ENCODE measurements at regions not wholly inside any gene's neighbourhood (a gene's known extent, or its start where the extent isn't known, plus 50 kb on each side); places are given as distances from the start of the nearest gene placed in this dataset.
A peak's percentile ranks its signal among the peaks of the same experiment; 100 is the strongest.

- TF ChIP-seq CTCF (IDR thresholded peaks at IDR 0.05; ENCODE audit: insufficient read depth, low read depth, low read length) (no peak), EZH2 (IDR thresholded peaks at IDR 0.05; ENCODE audit: insufficient read depth, low read length) (no peak)
- Mint-ChIP-seq H3K9me3 (ENCODE audit: unreplicated experiment) (peaks cover 3% of the 10 kb centered on the region), H3K27ac (ENCODE audit: unreplicated experiment) (no peak overlapping the region), H3K27me3 (ENCODE audit: low read depth, unreplicated experiment) (no peaks in the 10 kb centered on the region), H3K4me3 (ENCODE audit: unreplicated experiment) (no peak overlapping the region), H3K4me1 (ENCODE audit: low read depth, unreplicated experiment) (peaks cover 4% of the 10 kb centered on the region), H3K36me3 (ENCODE audit: low read depth, unreplicated experiment) (no peaks in the 10 kb centered on the region)
- no peak overlapping the region for H3K9ac ChIP-seq (ENCODE audit: low read length)
- H3K36me3 ChIP-seq (ENCODE audit: insufficient read depth, low read length): no peaks in the 10 kb centered on the region
- no peak for DNase-seq (ENCODE audit: low read depth)
- no peaks in the 10 kb centered on the region for H3K27me3 ChIP-seq (ENCODE audit: insufficient read depth, low read length)
- H4K20me1 ChIP-seq (ENCODE audit: insufficient read depth, low read length): no peaks in the 10 kb centered on the region
- no peak overlapping the region for H3K4me2 ChIP-seq (ENCODE audit: low read length)
- H3K79me2 ChIP-seq (ENCODE audit: insufficient read depth, low read length): no peaks in the 10 kb centered on the region
- H3K4me1 ChIP-seq (ENCODE audit: insufficient read depth, low read length): no peaks in the 10 kb centered on the region
- no peaks in the 10 kb centered on the region for H3K9me3 ChIP-seq (ENCODE audit: insufficient read depth, low read depth, low read length)
- no peak overlapping the region for H3K27ac ChIP-seq (ENCODE audit: low read depth, low read length)
- no peak for FAIRE-seq
- H2AFZ ChIP-seq (ENCODE audit: low read depth, low read length): no peak overlapping the region
- no peak overlapping the region for H3K4me3 ChIP-seq (ENCODE audit: insufficient read depth, low read depth, low read length)
Measured at GRCh38 chr1:108082738-108083562, 117.2 kb downstream of the SLC25A24 start.

DNA sequence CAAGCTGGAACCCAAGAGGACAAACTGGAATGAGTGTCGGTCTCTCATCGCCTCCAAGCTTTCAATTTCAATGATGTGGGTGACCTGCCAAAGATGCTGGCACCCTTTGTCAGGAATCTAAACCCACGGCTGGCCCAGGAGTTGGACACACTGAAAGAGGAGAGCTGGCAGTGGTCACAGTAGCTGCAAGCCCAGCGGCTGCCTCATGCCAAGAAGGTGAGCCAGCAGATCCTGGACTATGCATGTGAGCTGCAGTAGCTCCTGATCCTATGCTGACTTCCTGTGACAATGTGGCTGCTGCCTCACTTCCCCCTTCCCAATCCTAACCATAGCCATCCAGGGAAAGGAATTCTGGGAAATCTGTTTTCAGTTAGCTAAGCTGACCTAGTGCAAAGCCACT lies 117.0 kb upstream of the VAV3 start:
- no peak for FAIRE-seq
- H2AFZ ChIP-seq (ENCODE audit: low read depth, low read length): peak overlapping the region; percentile 24

DNA sequence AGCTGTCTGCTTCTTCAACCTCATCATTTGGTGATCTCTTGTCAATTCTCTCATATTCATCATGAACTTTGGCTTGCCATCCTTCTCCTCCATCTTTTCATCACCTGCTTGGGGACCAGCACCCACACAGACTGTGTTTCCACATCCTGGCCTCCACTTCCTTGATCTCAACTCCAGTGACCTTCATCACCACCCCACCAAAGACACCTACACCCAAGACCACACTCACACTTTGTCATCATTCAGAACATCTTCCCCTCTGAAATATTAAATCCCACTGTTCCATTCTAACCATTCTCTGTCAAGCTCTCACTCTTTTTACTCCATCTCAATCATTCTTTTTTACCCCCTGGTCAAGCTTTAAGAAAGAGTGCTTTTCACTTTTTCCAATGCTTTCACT lies 115.5 kb upstream of the VAV3 start:
- no peak for FAIRE-seq
- DNase-seq (ENCODE audit: low read depth): no peak
- no peaks in the 10 kb centered on the region for H4K20me1 ChIP-seq (ENCODE audit: insufficient read depth, low read length)
- no peaks in the 10 kb centered on the region for H3K27me3 Mint-ChIP-seq (ENCODE audit: low read depth, unreplicated experiment)
- H3K27ac Mint-ChIP-seq (ENCODE audit: unreplicated experiment): no peak overlapping the region
- H3K4me1 ChIP-seq (ENCODE audit: insufficient read depth, low read length): no peaks in the 10 kb centered on the region
- no peaks in the 10 kb centered on the region for H3K36me3 Mint-ChIP-seq (ENCODE audit: low read depth, unreplicated experiment)
- TF ChIP-seq CTCF (IDR thresholded peaks at IDR 0.05; ENCODE audit: insufficient read depth, low read depth, low read length) (no peak), EZH2 (IDR thresholded peaks at IDR 0.05; ENCODE audit: insufficient read depth, low read length) (no peak)
- H3K9me3 Mint-ChIP-seq (ENCODE audit: unreplicated experiment): no peaks in the 10 kb centered on the region
- no peaks in the 10 kb centered on the region for H3K9me3 ChIP-seq (ENCODE audit: insufficient read depth, low read depth, low read length)
- H3K79me2 ChIP-seq (ENCODE audit: insufficient read depth, low read length): no peaks in the 10 kb centered on the region
- H3K27ac ChIP-seq (ENCODE audit: low read depth, low read length): no peak overlapping the region
- H3K9ac ChIP-seq (ENCODE audit: low read length): no peak overlapping the region
- no peak overlapping the region for H2AFZ ChIP-seq (ENCODE audit: low read depth, low read length)
- no peak overlapping the region for H3K4me3 Mint-ChIP-seq (ENCODE audit: unreplicated experiment)
- H3K27me3 ChIP-seq (ENCODE audit: insufficient read depth, low read length): no peaks in the 10 kb centered on the region
- no peak overlapping the region for H3K4me3 ChIP-seq (ENCODE audit: insufficient read depth, low read depth, low read length)
- no peaks in the 10 kb centered on the region for H3K36me3 ChIP-seq (ENCODE audit: insufficient read depth, low read length)
- no peak overlapping the region for H3K4me2 ChIP-seq (ENCODE audit: low read length)
- H3K4me1 Mint-ChIP-seq (ENCODE audit: low read depth, unreplicated experiment): peaks cover 5% of the 10 kb centered on the region

More for the DNA sequence above, 117.0 kb upstream of the VAV3 start:
- no peaks in the 10 kb centered on the region for H3K27me3 ChIP-seq (ENCODE audit: insufficient read depth, low read length)
- H3K27me3 Mint-ChIP-seq (ENCODE audit: low read depth, unreplicated experiment): no peaks in the 10 kb centered on the region
- H3K9me3 Mint-ChIP-seq (ENCODE audit: unreplicated experiment): peaks cover 3% of the 10 kb centered on the region
- no peaks in the 10 kb centered on the region for H3K4me1 ChIP-seq (ENCODE audit: insufficient read depth, low read length)
- no peaks in the 10 kb centered on the region for H4K20me1 ChIP-seq (ENCODE audit: insufficient read depth, low read length)
- H3K79me2 ChIP-seq (ENCODE audit: insufficient read depth, low read length): no peaks in the 10 kb centered on the region
- peaks cover 5% of the 10 kb centered on the region for H3K4me1 Mint-ChIP-seq (ENCODE audit: low read depth, unreplicated experiment)
- H3K9me3 ChIP-seq (ENCODE audit: insufficient read depth, low read depth, low read length): no peaks in the 10 kb centered on the region
- no peak overlapping the region for H3K27ac Mint-ChIP-seq (ENCODE audit: unreplicated experiment)
- H3K36me3 Mint-ChIP-seq (ENCODE audit: low read depth, unreplicated experiment): no peaks in the 10 kb centered on the region
- H3K27ac ChIP-seq (ENCODE audit: low read depth, low read length): no peak overlapping the region
- H3K36me3 ChIP-seq (ENCODE audit: insufficient read depth, low read length): no peaks in the 10 kb centered on the region
- H3K9ac ChIP-seq (ENCODE audit: low read length): no peak overlapping the region
- TF ChIP-seq EZH2 (IDR thresholded peaks at IDR 0.05; ENCODE audit: insufficient read depth, low read length): no peak
- H3K4me3 Mint-ChIP-seq (ENCODE audit: unreplicated experiment): no peak overlapping the region
- no peak overlapping the region for H3K4me3 ChIP-seq (ENCODE audit: insufficient read depth, low read depth, low read length)
- no peak for DNase-seq (ENCODE audit: low read depth)
- no peak overlapping the region for H3K4me2 ChIP-seq (ENCODE audit: low read length)

Data from astrocyte (in vitro differentiated cells and primary cell).